ENCODE measurements at regions not wholly inside any gene's neighbourhood (a gene's known extent, or its start where the extent isn't known, plus 50 kb on each side); places are given as distances from the start of the nearest gene placed in this dataset.
A peak's percentile ranks its signal among the peaks of the same experiment; 100 is the strongest.

- H2AFZ ChIP-seq (ENCODE audit: low read length) = 0 out of 2 replicates have a peak overlapping the region, but pooled peaks have one; percentile 46
- TF ChIP-seq CTCF (IDR thresholded peaks at IDR 0.05; ENCODE audit: low read length) (no peak), EZH2 (optimal IDR thresholded peaks at IDR 0.05; ENCODE audit: low read depth, low read length) (no peak), EZH2phosphoT487 (IDR thresholded peaks at IDR 0.05; ENCODE audit: low read length) (no peak)
- peak overlapping the region; percentile 60; the same call in 1 of the 2 replicates for H3K27ac ChIP-seq (ENCODE audit: low read length)
- DNase-seq = no peak
- H4K20me1 ChIP-seq (ENCODE audit: insufficient read depth, low read length) = no peaks in the 10 kb centered on the region
- H3K4me2 ChIP-seq (ENCODE audit: low read depth, low read length) = peak overlapping the region; percentile 64; the same call in 1 of the 2 replicates
- no peaks in the 10 kb centered on the region for H3K36me3 ChIP-seq (replicated peaks; ENCODE audit: insufficient read depth, low read length)
- H3K9me2 ChIP-seq (replicated peaks; ENCODE audit: insufficient read depth, low read length) = no peaks in the 10 kb centered on the region
- H3K4me3 ChIP-seq (ENCODE audit: low read length) = 0 out of 2 replicates have a peak overlapping the region, but pooled peaks have one; percentile 9
- H3K9me3 ChIP-seq (replicated peaks; ENCODE audit: insufficient read depth, low read length) = no peaks in the 10 kb centered on the region
- peaks cover 10% of the 10 kb centered on the region; the same call in 1 of the 2 replicates for H3F3A ChIP-seq (ENCODE audit: insufficient read depth, low read length)
- H3K4me1 ChIP-seq (ENCODE audit: low read length) = peaks cover 13% of the 10 kb centered on the region
- no peaks in the 10 kb centered on the region for H3K27me3 ChIP-seq (replicated peaks; ENCODE audit: insufficient read depth, low read length)
- H3K9ac ChIP-seq (ENCODE audit: low read length) = peak overlapping the region; percentile 22; the same call in 1 of the 2 replicates
- no peaks in the 10 kb centered on the region for H3K79me2 ChIP-seq (ENCODE audit: low read length)
Measured at GRCh38 chr15:39427705-39428104, 153.2 kb upstream of the THBS1 start.

GRCh38 chr15:39429898-39430357, 151.0 kb upstream of the THBS1 start:
- TF ChIP-seq EZH2 (optimal IDR thresholded peaks at IDR 0.05; ENCODE audit: low read depth, low read length) (no peak), EZH2phosphoT487 (IDR thresholded peaks at IDR 0.05; ENCODE audit: low read length) (no peak), CTCF (IDR thresholded peaks at IDR 0.05; ENCODE audit: low read length) (no peak)
- H3K36me3 ChIP-seq (replicated peaks; ENCODE audit: insufficient read depth, low read length) = no peaks in the 10 kb centered on the region
- H3K79me2 ChIP-seq (ENCODE audit: low read length) = no peaks in the 10 kb centered on the region
- no peak overlapping the region for H2AFZ ChIP-seq (ENCODE audit: low read length)
- no peak overlapping the region for H3K27ac ChIP-seq (ENCODE audit: low read length)
- H3K4me3 ChIP-seq (ENCODE audit: low read length) = no peak overlapping the region
- no peaks in the 10 kb centered on the region for H3K9me3 ChIP-seq (replicated peaks; ENCODE audit: insufficient read depth, low read length)
- H4K20me1 ChIP-seq (ENCODE audit: insufficient read depth, low read length) = no peaks in the 10 kb centered on the region
- no peaks in the 10 kb centered on the region for H3K27me3 ChIP-seq (replicated peaks; ENCODE audit: insufficient read depth, low read length)
- peaks cover 13% of the 10 kb centered on the region for H3K4me1 ChIP-seq (ENCODE audit: low read length)
- H3K9ac ChIP-seq (ENCODE audit: low read length) = no peak overlapping the region
- peaks cover 10% of the 10 kb centered on the region; the same call in 1 of the 2 replicates for H3F3A ChIP-seq (ENCODE audit: insufficient read depth, low read length)
- no peak overlapping the region for H3K4me2 ChIP-seq (ENCODE audit: low read depth, low read length)
- DNase-seq = no peak
- H3K9me2 ChIP-seq (replicated peaks; ENCODE audit: insufficient read depth, low read length) = no peaks in the 10 kb centered on the region

GRCh38 chr15:39430389-39430788, 150.5 kb upstream of the THBS1 start:
- DNase-seq = no peak
- Histone ChIP-seq H4K20me1 (ENCODE audit: insufficient read depth, low read length) (no peaks in the 10 kb centered on the region), H3K79me2 (ENCODE audit: low read length) (no peaks in the 10 kb centered on the region), H3K4me3 (ENCODE audit: low read length) (no peak overlapping the region), H3K36me3 (replicated peaks; ENCODE audit: insufficient read depth, low read length) (no peaks in the 10 kb centered on the region), H2AFZ (ENCODE audit: low read length) (no peak overlapping the region), H3K9me3 (replicated peaks; ENCODE audit: insufficient read depth, low read length) (no peaks in the 10 kb centered on the region), H3K4me2 (ENCODE audit: low read depth, low read length) (no peak overlapping the region), H3K9ac (ENCODE audit: low read length) (no peak overlapping the region), H3K27ac (ENCODE audit: low read length) (no peak overlapping the region), H3F3A (ENCODE audit: insufficient read depth, low read length) (peaks cover 10% of the 10 kb centered on the region; the same call in 1 of the 2 replicates), H3K9me2 (replicated peaks; ENCODE audit: insufficient read depth, low read length) (no peaks in the 10 kb centered on the region), H3K4me1 (ENCODE audit: low read length) (peaks cover 13% of the 10 kb centered on the region), H3K27me3 (replicated peaks; ENCODE audit: insufficient read depth, low read length) (no peaks in the 10 kb centered on the region)
- TF ChIP-seq EZH2 (optimal IDR thresholded peaks at IDR 0.05; ENCODE audit: low read depth, low read length) (no peak), EZH2phosphoT487 (IDR thresholded peaks at IDR 0.05; ENCODE audit: low read length) (no peak), CTCF (IDR thresholded peaks at IDR 0.05; ENCODE audit: low read length) (no peak)

Measured in MM.1S (cell line).